ENCODE measurements at regions not wholly inside any gene's neighbourhood (a gene's known extent, or its start where the extent isn't known, plus 50 kb on each side); places are given as distances from the start of the nearest gene placed in this dataset.

- Histone ChIP-seq H3K36me3 (ENCODE audit: insufficient read depth, low read length) (no peaks in the 10 kb centered on the region), H2AFZ (ENCODE audit: low read depth, low read length) (no peak overlapping the region), H3K4me3 (ENCODE audit: insufficient read depth, low read depth, low read length) (no peak overlapping the region), H3K9ac (ENCODE audit: low read length) (no peak overlapping the region), H3K9me3 (ENCODE audit: insufficient read depth, low read depth, low read length) (no peaks in the 10 kb centered on the region), H3K27me3 (ENCODE audit: insufficient read depth, low read length) (no peaks in the 10 kb centered on the region), H3K27ac (ENCODE audit: low read depth, low read length) (no peak overlapping the region), H3K79me2 (ENCODE audit: insufficient read depth, low read length) (no peaks in the 10 kb centered on the region), H4K20me1 (ENCODE audit: insufficient read depth, low read length) (no peaks in the 10 kb centered on the region), H3K4me1 (ENCODE audit: insufficient read depth, low read length) (no peaks in the 10 kb centered on the region), H3K4me2 (ENCODE audit: low read length) (peak overlapping the region; percentile 68)
- H3K27me3 Mint-ChIP-seq (ENCODE audit: low read depth, unreplicated experiment) = no peaks in the 10 kb centered on the region
- H3K36me3 Mint-ChIP-seq (ENCODE audit: low read depth, unreplicated experiment) = no peaks in the 10 kb centered on the region
- no peak overlapping the region for H3K27ac Mint-ChIP-seq (ENCODE audit: unreplicated experiment)
- TF ChIP-seq CTCF (IDR thresholded peaks at IDR 0.05; ENCODE audit: insufficient read depth, low read depth, low read length) = no peak
- TF ChIP-seq EZH2 (IDR thresholded peaks at IDR 0.05; ENCODE audit: insufficient read depth, low read length) = no peak
- DNase-seq (ENCODE audit: low read depth) = peak; percentile 18
- H3K9me3 Mint-ChIP-seq (ENCODE audit: unreplicated experiment) = no peaks in the 10 kb centered on the region
- peak; percentile 92 for FAIRE-seq
- H3K4me1 Mint-ChIP-seq (ENCODE audit: low read depth, unreplicated experiment) = peaks cover 8% of the 10 kb centered on the region
- peak overlapping the region; percentile 2 for H3K4me3 Mint-ChIP-seq (ENCODE audit: unreplicated experiment)
Measured at GRCh38 chr7:95690367-95690947, 81.9 kb upstream of the DYNC1I1 start.

- no peak overlapping the region for H3K9ac ChIP-seq (ENCODE audit: low read length)
- no peak for DNase-seq (ENCODE audit: low read depth)
- Mint-ChIP-seq H3K27ac (ENCODE audit: unreplicated experiment) (peak overlapping the region; percentile 29), H3K4me1 (ENCODE audit: low read depth, unreplicated experiment) (peaks cover 8% of the 10 kb centered on the region), H3K4me3 (ENCODE audit: unreplicated experiment) (no peak overlapping the region), H3K36me3 (ENCODE audit: low read depth, unreplicated experiment) (no peaks in the 10 kb centered on the region), H3K9me3 (ENCODE audit: unreplicated experiment) (no peaks in the 10 kb centered on the region), H3K27me3 (ENCODE audit: low read depth, unreplicated experiment) (no peaks in the 10 kb centered on the region)
- H2AFZ ChIP-seq (ENCODE audit: low read depth, low read length) = peak overlapping the region; percentile 51
- no peaks in the 10 kb centered on the region for H3K36me3 ChIP-seq (ENCODE audit: insufficient read depth, low read length)
- no peak for FAIRE-seq
- no peaks in the 10 kb centered on the region for H4K20me1 ChIP-seq (ENCODE audit: insufficient read depth, low read length)
- H3K27ac ChIP-seq (ENCODE audit: low read depth, low read length) = no peak overlapping the region
- H3K27me3 ChIP-seq (ENCODE audit: insufficient read depth, low read length) = no peaks in the 10 kb centered on the region
- no peaks in the 10 kb centered on the region for H3K79me2 ChIP-seq (ENCODE audit: insufficient read depth, low read length)
- H3K4me2 ChIP-seq (ENCODE audit: low read length) = no peak overlapping the region
- H3K4me1 ChIP-seq (ENCODE audit: insufficient read depth, low read length) = no peaks in the 10 kb centered on the region
- TF ChIP-seq EZH2 (IDR thresholded peaks at IDR 0.05; ENCODE audit: insufficient read depth, low read length) (no peak), CTCF (IDR thresholded peaks at IDR 0.05; ENCODE audit: insufficient read depth, low read depth, low read length) (no peak)
- no peak overlapping the region for H3K4me3 ChIP-seq (ENCODE audit: insufficient read depth, low read depth, low read length)
- no peaks in the 10 kb centered on the region for H3K9me3 ChIP-seq (ENCODE audit: insufficient read depth, low read depth, low read length)
Measured at GRCh38 chr7:95688931-95689495, 83.3 kb upstream of the DYNC1I1 start.

GRCh38 chr7:95687759-95688343 lies 84.5 kb upstream of the DYNC1I1 start:
- H3K27me3 ChIP-seq (ENCODE audit: insufficient read depth, low read length) = no peaks in the 10 kb centered on the region
- H2AFZ ChIP-seq (ENCODE audit: low read depth, low read length) = no peak overlapping the region
- no peak overlapping the region for H3K4me2 ChIP-seq (ENCODE audit: low read length)
- Mint-ChIP-seq H3K27me3 (ENCODE audit: low read depth, unreplicated experiment) (no peaks in the 10 kb centered on the region), H3K4me1 (ENCODE audit: low read depth, unreplicated experiment) (peaks cover 7% of the 10 kb centered on the region), H3K4me3 (ENCODE audit: unreplicated experiment) (no peak overlapping the region), H3K36me3 (ENCODE audit: low read depth, unreplicated experiment) (no peaks in the 10 kb centered on the region), H3K27ac (ENCODE audit: unreplicated experiment) (no peak overlapping the region), H3K9me3 (ENCODE audit: unreplicated experiment) (no peaks in the 10 kb centered on the region)
- H3K9ac ChIP-seq (ENCODE audit: low read length) = no peak overlapping the region
- H3K4me3 ChIP-seq (ENCODE audit: insufficient read depth, low read depth, low read length) = no peak overlapping the region
- no peaks in the 10 kb centered on the region for H3K79me2 ChIP-seq (ENCODE audit: insufficient read depth, low read length)
- peak; percentile 34 for TF ChIP-seq CTCF (IDR thresholded peaks at IDR 0.05; ENCODE audit: insufficient read depth, low read depth, low read length)
- TF ChIP-seq EZH2 (IDR thresholded peaks at IDR 0.05; ENCODE audit: insufficient read depth, low read length) = no peak
- no peaks in the 10 kb centered on the region for H4K20me1 ChIP-seq (ENCODE audit: insufficient read depth, low read length)
- DNase-seq (ENCODE audit: low read depth) (no peak), FAIRE-seq (peak; percentile 59)
- H3K4me1 ChIP-seq (ENCODE audit: insufficient read depth, low read length) = no peaks in the 10 kb centered on the region
- no peak overlapping the region for H3K27ac ChIP-seq (ENCODE audit: low read depth, low read length)
- H3K9me3 ChIP-seq (ENCODE audit: insufficient read depth, low read depth, low read length) = no peaks in the 10 kb centered on the region
- H3K36me3 ChIP-seq (ENCODE audit: insufficient read depth, low read length) = no peaks in the 10 kb centered on the region
